RWPE2 (cell line): ENCODE measurements at regions not wholly inside any gene's neighbourhood (a gene's known extent, or its start where the extent isn't known, plus 50 kb on each side); places are given as distances from the start of the nearest gene placed in this dataset.

Experiments
- ATAC-seq: fragments of 200-7000 bp; cut with Tn5 transposase; 3 replicates; pipeline ENCODE4 v1.9.1; 2021; ENCODE audit warnings: low read depth
- DNase-seq: peaks from one replicate; pipeline ENCODE4 v3.0.0-alpha.2; 2020; ENCODE audit warnings: low spot score
- H3K27ac ChIP-seq: fragments of 450-650 bp; 2 replicates; pipeline ENCODE4 v1.5.1; 2017; ENCODE audit warnings: mild to moderate bottlenecking; ENCODE audit not compliant: poor library complexity, severe bottlenecking
- H3K27me3 ChIP-seq: fragments of 250-450 bp; sonication (Bioruptor Pico); 2 replicates; pipeline ENCODE4 v1.5.1; 2021; ENCODE audit warnings: mild to moderate bottlenecking, moderate library complexity; ENCODE audit not compliant: insufficient read depth, poor library complexity, severe bottlenecking
- H3K36me3 ChIP-seq: fragments of 250-450 bp; sonication (Bioruptor Pico); 2 replicates; pipeline ENCODE4 v1.5.1; 2020; ENCODE audit warnings: low read depth, mild to moderate bottlenecking, moderate library complexity
- H3K4me1 ChIP-seq: fragments of 250-450 bp; sonication (Bioruptor Pico); 2 replicates; pipeline ENCODE4 v1.5.1; 2021; ENCODE audit warnings: mild to moderate bottlenecking, moderate library complexity; ENCODE audit not compliant: insufficient read depth, poor library complexity, severe bottlenecking
- H3K4me3 ChIP-seq: fragments of 250-450 bp; sonication (Bioruptor Pico); 2 replicates; pipeline ENCODE4 v1.5.1; 2021; ENCODE audit warnings: mild to moderate bottlenecking, moderate library complexity; ENCODE audit not compliant: severe bottlenecking
- H3K9me3 ChIP-seq: fragments of 250-450 bp; sonication (Bioruptor Pico); 2 replicates; pipeline ENCODE4 v1.5.1; 2021; ENCODE audit warnings: mild to moderate bottlenecking, moderate library complexity; ENCODE audit not compliant: severe bottlenecking
- TF ChIP-seq, protein P1 (sequence below): fragments of 450-650 bp; IDR thresholded peaks from one replicate; pipeline ENCODE4 v1.5.1; 2017; ENCODE audit warnings: mild to moderate bottlenecking, moderate library complexity; ENCODE audit not compliant: poor library complexity, severe bottlenecking

DNA sequence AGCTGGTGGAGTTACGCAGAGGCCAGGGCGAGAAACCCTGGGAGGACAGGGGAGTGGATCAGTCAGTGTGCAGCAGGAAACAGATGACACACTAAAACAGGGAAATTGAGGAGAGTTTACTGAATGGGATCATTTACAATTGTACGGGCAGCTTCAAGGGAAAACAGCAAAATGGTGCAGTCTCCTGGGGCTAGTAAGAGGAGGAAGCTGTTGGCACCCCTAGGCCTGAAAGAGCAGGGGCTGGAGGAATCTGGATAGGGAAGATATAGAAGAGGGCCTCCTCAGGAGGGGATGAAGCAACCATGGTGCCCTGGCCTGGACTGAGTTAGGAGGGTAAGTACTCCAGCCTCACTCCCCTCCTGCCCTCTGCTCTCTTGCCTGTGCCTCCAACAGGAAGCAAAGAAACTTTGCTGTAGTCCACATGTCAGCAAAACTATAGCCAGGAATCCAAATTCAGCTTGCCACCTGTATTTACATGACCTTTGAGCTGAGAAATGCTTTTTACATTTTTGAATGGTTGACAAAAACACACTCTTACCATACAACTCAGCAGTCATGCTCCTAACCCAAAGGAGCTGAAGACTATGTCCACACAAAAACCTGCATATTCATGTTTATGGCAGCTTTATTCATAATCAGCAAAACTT is 52.3 kb upstream of the OPN4 start:
- TF ChIP-seq, protein P1, sequence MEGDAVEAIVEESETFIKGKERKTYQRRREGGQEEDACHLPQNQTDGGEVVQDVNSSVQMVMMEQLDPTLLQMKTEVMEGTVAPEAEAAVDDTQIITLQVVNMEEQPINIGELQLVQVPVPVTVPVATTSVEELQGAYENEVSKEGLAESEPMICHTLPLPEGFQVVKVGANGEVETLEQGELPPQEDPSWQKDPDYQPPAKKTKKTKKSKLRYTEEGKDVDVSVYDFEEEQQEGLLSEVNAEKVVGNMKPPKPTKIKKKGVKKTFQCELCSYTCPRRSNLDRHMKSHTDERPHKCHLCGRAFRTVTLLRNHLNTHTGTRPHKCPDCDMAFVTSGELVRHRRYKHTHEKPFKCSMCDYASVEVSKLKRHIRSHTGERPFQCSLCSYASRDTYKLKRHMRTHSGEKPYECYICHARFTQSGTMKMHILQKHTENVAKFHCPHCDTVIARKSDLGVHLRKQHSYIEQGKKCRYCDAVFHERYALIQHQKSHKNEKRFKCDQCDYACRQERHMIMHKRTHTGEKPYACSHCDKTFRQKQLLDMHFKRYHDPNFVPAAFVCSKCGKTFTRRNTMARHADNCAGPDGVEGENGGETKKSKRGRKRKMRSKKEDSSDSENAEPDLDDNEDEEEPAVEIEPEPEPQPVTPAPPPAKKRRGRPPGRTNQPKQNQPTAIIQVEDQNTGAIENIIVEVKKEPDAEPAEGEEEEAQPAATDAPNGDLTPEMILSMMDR: no peak
- Histone ChIP-seq H3K9me3 (no peaks in the 10 kb centered on the region), H3K4me3 (no peak overlapping the region), H3K4me1 (no peaks in the 10 kb centered on the region), H3K36me3 (no peaks in the 10 kb centered on the region), H3K27ac (no peak overlapping the region), H3K27me3 (no peaks in the 10 kb centered on the region)
- DNase-seq (no peak), ATAC-seq (no peak)

DNA sequence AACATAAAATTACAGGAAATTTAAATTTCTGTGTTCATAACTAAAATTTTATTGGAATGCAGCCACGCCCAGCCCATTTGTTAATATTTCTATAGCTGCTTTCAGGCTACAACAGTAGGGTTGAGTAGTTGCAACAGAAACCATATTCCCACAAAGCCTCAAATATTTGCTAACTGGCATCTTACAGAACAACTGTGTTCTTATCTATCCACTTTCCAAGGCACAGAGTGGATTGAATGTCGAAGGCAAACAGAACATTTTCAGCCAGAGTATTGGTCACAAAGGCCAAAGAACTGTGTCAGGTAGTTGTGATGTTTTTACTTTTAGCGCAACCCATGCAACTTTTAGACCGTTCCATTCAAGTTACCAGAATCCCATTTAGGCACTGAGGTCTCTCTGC is 51.1 kb upstream of the OPN4 start:
- Histone ChIP-seq H3K27me3 (no peaks in the 10 kb centered on the region), H3K36me3 (no peaks in the 10 kb centered on the region), H3K27ac (no peak overlapping the region), H3K4me1 (no peaks in the 10 kb centered on the region), H3K9me3 (no peaks in the 10 kb centered on the region), H3K4me3 (no peak overlapping the region)
- TF ChIP-seq, protein P1: no peak
- DNase-seq (no peak), ATAC-seq (no peak)
